Glutamatergic neuron (in vitro differentiated cells): ENCODE measurements at regions not wholly inside any gene's neighbourhood (a gene's known extent, or its start where the extent isn't known, plus 50 kb on each side); places are given as distances from the start of the nearest gene placed in this dataset.

Source experiments
- DNase-seq: peaks from one replicate; pipeline ENCODE4 v3.0.0; 2022
- H3K27ac Mint-ChIP-seq: one replicate; pipeline ENCODE4 v1.8.0; 2020; ENCODE audit warnings: mild to moderate bottlenecking, mixed read lengths, inconsistent platforms; ENCODE audit not compliant: unreplicated experiment
- H3K27me3 Mint-ChIP-seq: one replicate; pipeline ENCODE4 v1.8.0; 2020; ENCODE audit warnings: mild to moderate bottlenecking, moderate library complexity, mixed read lengths, inconsistent platforms; ENCODE audit not compliant: unreplicated experiment
- H3K36me3 Mint-ChIP-seq: one replicate; pipeline ENCODE4 v1.8.0; 2020; ENCODE audit warnings: mild to moderate bottlenecking, mixed read lengths, inconsistent platforms; ENCODE audit not compliant: unreplicated experiment
- H3K4me1 Mint-ChIP-seq: one replicate; pipeline ENCODE4 v1.8.0; 2020; ENCODE audit warnings: mild to moderate bottlenecking, low read depth, mixed read lengths, inconsistent platforms; ENCODE audit not compliant: unreplicated experiment
- H3K4me3 Mint-ChIP-seq: one replicate; pipeline ENCODE4 v1.8.0; 2020; ENCODE audit warnings: mild to moderate bottlenecking, mixed read lengths, inconsistent platforms; ENCODE audit not compliant: unreplicated experiment
- H3K9me3 Mint-ChIP-seq: one replicate; pipeline ENCODE4 v1.8.0; 2020; ENCODE audit warnings: mild to moderate bottlenecking, moderate library complexity, mixed read lengths, inconsistent platforms; ENCODE audit not compliant: unreplicated experiment
- TF ChIP-seq, protein P1 (sequence below): fragments of 200-600 bp; sonication (generic); IDR thresholded peaks from one replicate; pipeline ENCODE4 v1.5.0; 2021; ENCODE audit not compliant: partially characterized antibody, unreplicated experiment

DNA sequence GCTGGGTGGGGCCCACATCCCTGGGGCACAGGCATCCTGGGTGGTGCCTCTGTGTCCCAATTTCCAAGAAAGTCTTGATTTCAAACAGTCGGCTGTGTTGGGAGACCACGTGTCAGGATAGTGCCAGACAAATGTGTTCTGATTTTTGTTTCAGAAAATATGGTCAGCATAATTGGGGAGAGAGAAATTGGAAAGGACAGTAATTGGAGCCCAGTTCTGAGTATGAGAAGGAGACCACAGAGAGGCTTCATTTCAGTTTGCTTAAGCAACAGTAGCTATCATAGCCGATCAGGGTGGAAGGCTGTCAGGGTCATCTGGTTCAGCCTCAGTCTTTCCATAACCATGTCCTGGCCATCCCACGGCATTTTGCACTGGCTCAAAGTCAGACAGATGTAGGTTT lies 220.7 kb downstream of the CDC5L start:
- Mint-ChIP-seq H3K36me3 (no peaks in the 10 kb centered on the region), H3K27ac (no peak overlapping the region), H3K4me1 (peaks cover 4% of the 10 kb centered on the region), H3K4me3 (no peak overlapping the region), H3K9me3 (peaks cover 3% of the 10 kb centered on the region), H3K27me3 (peaks cover 2% of the 10 kb centered on the region)
- DNase-seq = no peak
- TF ChIP-seq, protein P1, sequence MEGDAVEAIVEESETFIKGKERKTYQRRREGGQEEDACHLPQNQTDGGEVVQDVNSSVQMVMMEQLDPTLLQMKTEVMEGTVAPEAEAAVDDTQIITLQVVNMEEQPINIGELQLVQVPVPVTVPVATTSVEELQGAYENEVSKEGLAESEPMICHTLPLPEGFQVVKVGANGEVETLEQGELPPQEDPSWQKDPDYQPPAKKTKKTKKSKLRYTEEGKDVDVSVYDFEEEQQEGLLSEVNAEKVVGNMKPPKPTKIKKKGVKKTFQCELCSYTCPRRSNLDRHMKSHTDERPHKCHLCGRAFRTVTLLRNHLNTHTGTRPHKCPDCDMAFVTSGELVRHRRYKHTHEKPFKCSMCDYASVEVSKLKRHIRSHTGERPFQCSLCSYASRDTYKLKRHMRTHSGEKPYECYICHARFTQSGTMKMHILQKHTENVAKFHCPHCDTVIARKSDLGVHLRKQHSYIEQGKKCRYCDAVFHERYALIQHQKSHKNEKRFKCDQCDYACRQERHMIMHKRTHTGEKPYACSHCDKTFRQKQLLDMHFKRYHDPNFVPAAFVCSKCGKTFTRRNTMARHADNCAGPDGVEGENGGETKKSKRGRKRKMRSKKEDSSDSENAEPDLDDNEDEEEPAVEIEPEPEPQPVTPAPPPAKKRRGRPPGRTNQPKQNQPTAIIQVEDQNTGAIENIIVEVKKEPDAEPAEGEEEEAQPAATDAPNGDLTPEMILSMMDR = no peak

DNA sequence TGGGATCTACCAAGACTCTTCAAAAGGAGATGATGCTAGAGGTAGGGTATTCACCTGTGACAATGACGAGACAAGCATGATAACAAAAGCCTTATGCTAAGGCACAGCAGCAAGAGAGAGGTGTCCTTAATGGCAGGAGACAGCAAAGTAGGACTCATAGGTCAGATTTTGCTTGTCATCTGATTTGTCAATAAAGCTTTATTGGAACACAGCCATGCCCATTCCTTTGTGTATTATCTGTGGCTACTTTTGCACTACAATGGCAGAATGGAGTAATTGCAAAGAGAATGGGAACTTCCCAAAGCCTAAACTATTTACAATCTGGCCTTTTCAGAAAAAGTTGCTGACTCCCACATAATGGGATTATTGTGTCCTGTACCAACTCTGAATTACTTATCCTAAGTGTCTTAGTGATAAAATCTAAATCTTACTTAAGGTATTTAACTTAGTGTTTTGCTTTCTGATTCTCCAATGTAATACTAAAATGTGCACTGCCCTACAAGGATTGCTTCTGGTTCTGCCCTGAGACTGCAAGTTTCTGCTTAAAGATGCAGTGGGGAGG lies 221.6 kb downstream of the CDC5L start:
- no peak overlapping the region for H3K4me3 Mint-ChIP-seq
- H3K27me3 Mint-ChIP-seq = peaks cover 2% of the 10 kb centered on the region
- peaks cover 4% of the 10 kb centered on the region for H3K4me1 Mint-ChIP-seq
- TF ChIP-seq, protein P1 = no peak
- peaks cover 3% of the 10 kb centered on the region for H3K9me3 Mint-ChIP-seq
- DNase-seq = no peak
- no peak overlapping the region for H3K27ac Mint-ChIP-seq
- H3K36me3 Mint-ChIP-seq = no peaks in the 10 kb centered on the region

DNA sequence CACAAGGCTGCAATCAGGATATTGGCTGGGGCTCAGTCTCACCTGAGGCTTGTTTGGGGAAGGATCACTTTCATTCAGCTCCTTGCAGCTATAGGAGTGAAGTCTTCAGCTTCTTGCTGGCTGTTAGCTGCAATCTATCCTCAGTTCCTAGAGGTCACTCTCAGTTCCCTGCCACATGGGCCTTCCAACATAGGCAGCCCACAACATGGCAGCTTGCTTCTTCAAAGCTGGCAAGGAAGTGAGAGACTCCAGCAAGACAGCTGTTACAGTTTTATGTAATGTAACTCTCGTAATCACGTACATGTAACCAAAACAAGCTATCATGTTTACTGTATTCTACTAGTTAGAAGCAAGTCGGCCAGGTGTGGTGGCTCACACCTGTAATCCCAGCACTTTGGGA lies 226.9 kb downstream of the CDC5L start:
- Mint-ChIP-seq H3K4me1 (peaks cover 4% of the 10 kb centered on the region), H3K27me3 (no peaks in the 10 kb centered on the region), H3K36me3 (no peaks in the 10 kb centered on the region), H3K9me3 (no peaks in the 10 kb centered on the region), H3K4me3 (no peak overlapping the region), H3K27ac (no peak overlapping the region)
- TF ChIP-seq, protein P1 = no peak
- DNase-seq = no peak

DNA sequence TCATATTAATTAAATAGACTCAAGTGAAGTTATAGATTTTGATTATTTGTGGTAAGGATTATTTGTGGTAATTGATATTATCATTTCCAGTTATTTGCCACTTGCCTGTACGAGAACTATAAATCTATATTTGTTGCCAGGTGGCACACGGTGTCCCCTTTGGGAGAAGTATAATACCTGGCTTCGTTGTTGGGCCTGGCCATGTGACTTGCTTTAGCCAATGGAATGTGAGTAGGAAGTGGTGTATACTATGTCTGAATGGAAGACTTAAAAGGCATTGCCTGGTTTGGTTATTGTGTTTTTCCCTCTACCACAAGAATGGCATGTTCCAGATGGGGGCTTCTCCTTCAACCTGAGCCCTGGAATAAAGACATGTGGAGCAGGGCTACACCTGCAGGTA lies 228.1 kb downstream of the CDC5L start:
- Mint-ChIP-seq H3K4me3 (no peak overlapping the region), H3K27ac (no peak overlapping the region), H3K9me3 (no peaks in the 10 kb centered on the region), H3K36me3 (no peaks in the 10 kb centered on the region), H3K4me1 (peaks cover under 1% of the 10 kb centered on the region), H3K27me3 (no peaks in the 10 kb centered on the region)
- no peak for DNase-seq
- TF ChIP-seq, protein P1 = no peak

DNA sequence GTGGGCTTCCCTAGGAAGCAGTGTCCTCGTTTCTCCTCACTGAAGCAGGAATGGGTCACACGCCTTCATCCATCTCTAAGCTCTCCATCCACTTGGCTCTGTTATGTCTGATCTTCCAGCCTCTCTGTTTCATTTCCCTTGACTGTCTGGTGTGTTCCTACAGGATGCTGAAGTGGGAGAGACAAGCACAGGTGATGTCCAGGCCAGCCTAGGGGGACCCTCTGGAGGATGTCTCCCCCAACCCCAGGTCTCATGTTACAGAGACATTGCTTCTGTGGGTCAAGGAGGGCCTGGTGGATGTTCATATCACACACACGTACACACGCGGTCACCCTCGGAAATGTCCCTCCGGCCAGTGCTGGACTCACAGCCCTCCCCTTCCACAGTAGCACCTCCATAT lies 229.9 kb downstream of the CDC5L start:
- Mint-ChIP-seq H3K4me3 (no peak overlapping the region), H3K27ac (no peak overlapping the region), H3K4me1 (no peaks in the 10 kb centered on the region), H3K27me3 (no peaks in the 10 kb centered on the region), H3K36me3 (no peaks in the 10 kb centered on the region), H3K9me3 (no peaks in the 10 kb centered on the region)
- TF ChIP-seq, protein P1 = no peak
- DNase-seq = no peak
